Cardiac fibroblast (primary cell): ENCODE measurements at regions not wholly inside any gene's neighbourhood (a gene's known extent, or its start where the extent isn't known, plus 50 kb on each side); places are given as distances from the start of the nearest gene placed in this dataset.

Source experiments
- DNase-seq, 2 donors: peaks; one replicate each; pipeline versions ENCODE4 v3.0.0 to v3.0.0-alpha.2; 2010; ENCODE audit warnings: low read depth in 2 of 2
- H3K4me3 ChIP-seq, 2 donors: replicated peaks in 1 of 2; 1 replicate in 1 of 2; 2 replicates in 1 of 2; pipeline ENCODE4 v1.5.1; 2011; ENCODE audit warnings: low read depth in 2 of 2, low read length in 2 of 2, mild to moderate bottlenecking in 2 of 2, moderate library complexity in 1 of 2
- TF ChIP-seq, protein P1 (sequence below): IDR thresholded peaks from one replicate; pipeline ENCODE4 v1.5.1; 2011; ENCODE audit warnings: low read depth, mild to moderate bottlenecking, low read length, inconsistent platforms

GRCh38 chr3:135456108-135456790, 509.3 kb upstream of the PPP2R3A start:
- H3K4me3 ChIP-seq: no peak overlapping the region
- TF ChIP-seq, protein P1, sequence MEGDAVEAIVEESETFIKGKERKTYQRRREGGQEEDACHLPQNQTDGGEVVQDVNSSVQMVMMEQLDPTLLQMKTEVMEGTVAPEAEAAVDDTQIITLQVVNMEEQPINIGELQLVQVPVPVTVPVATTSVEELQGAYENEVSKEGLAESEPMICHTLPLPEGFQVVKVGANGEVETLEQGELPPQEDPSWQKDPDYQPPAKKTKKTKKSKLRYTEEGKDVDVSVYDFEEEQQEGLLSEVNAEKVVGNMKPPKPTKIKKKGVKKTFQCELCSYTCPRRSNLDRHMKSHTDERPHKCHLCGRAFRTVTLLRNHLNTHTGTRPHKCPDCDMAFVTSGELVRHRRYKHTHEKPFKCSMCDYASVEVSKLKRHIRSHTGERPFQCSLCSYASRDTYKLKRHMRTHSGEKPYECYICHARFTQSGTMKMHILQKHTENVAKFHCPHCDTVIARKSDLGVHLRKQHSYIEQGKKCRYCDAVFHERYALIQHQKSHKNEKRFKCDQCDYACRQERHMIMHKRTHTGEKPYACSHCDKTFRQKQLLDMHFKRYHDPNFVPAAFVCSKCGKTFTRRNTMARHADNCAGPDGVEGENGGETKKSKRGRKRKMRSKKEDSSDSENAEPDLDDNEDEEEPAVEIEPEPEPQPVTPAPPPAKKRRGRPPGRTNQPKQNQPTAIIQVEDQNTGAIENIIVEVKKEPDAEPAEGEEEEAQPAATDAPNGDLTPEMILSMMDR: no peak
- no peak for DNase-seq

DNA sequence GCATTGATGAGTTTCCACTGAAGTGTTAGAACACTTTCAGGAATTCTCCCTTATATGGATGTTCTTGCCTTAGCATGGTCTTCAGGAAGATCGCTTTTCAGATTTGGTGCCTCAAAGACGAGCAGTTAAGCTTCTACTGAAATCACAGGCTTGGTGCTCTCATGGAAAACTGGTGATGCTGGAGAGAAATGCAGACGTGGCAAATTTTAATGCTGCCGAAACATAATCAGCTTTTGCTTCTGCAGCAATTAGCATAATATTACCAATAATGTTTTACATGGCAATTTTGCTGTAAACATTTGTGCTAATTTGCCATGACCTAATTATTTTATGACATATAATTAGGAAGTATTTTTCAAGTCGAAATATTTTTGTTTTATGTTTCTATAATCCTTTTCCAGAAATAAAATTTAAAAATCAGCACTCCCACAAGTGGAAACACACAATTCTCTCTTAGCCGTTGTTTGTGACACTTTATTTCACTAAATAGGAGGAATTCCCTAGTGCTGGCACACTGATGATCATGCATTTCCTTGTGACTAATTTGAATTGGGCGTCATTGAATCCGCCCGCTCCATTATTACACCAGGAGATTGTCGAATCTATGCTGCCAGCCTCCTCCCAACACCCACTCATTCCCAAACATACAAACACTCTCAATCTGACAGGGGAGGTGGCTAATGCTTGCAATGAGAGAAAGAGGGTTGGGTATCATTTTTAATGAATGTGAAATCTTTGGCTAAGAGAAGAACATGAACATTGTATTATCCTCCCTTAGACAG, 506.8 kb upstream of the PPP2R3A start:
- no peak overlapping the region for H3K4me3 ChIP-seq
- no peak for DNase-seq
- TF ChIP-seq, protein P1: no peak

DNA sequence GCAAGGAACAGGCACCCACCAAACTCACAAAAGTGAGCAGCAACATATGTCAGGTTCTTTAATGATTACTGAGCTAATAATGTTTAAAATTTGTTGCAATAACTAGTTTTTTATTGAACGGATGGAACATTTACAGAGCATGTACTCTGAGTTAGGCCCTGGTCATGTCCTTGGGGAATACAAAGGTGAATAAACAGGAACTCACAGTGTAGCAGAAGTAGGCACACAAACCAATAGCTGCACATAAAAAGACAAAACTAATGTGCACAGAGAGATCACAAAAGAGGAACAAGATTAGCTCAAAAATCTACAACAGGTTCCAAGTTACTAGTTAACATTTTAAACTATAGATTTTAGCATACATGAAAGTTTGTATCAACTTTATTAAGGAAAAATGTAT, 505.3 kb upstream of the PPP2R3A start:
- TF ChIP-seq, protein P1: no peak
- DNase-seq: no peak
- H3K4me3 ChIP-seq: no peak overlapping the region

DNA sequence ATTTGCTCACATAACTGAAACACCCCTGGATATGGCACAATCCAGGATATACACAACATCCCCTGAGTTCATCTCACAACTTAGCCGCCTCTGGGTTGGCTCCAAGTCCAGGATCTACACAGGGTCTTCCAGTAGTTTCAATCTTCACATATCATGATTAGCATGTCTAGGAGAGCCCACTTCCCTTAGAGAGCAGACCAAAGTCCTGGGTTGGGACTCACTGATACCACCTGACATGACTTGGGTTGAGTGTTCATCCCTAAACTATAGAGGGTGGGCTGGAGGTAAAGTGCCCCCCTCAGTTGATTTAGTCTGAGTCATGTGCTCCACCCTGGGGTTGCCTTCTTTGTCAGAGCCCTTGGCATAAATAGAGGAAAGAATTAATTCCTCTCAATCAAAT, 493.6 kb upstream of the PPP2R3A start:
- DNase-seq: no peak
- TF ChIP-seq, protein P1: no peak

GRCh38 chr3:135473449-135473848, 492.1 kb upstream of the PPP2R3A start:
- no peak for DNase-seq
- TF ChIP-seq, protein P1: no peak
- no peak overlapping the region for H3K4me3 ChIP-seq

More for the DNA sequence above, 493.6 kb upstream of the PPP2R3A start:
- H3K4me3 ChIP-seq: no peak overlapping the region

DNA sequence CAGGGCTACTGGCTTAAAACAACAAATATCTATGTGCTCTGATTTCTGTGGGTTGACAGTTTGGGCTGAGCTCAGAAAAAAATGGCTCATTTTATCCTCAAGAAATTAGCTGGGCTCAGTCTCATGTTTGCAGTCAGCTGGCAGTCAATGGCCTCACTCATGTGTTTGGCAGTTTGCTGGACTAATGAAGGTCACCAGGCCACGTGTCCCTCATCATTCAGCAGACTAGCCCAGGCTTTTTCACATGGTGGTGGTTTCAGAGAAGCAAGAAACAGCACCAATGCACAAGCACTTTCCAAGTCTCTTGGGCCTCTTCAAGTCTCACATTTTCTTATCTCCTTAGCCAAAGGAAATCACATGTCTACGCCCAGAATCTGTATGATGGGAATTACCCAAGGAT, 478.3 kb upstream of the PPP2R3A start:
- TF ChIP-seq, protein P1: no peak
- no peak overlapping the region for H3K4me3 ChIP-seq
- DNase-seq: no peak
